COLO829 (cell line): ENCODE measurements at regions not wholly inside any gene's neighbourhood (a gene's known extent, or its start where the extent isn't known, plus 50 kb on each side); places are given as distances from the start of the nearest gene placed in this dataset.

Source experiments
- DNase-seq: peaks from one replicate; pipeline ENCODE4 v3.0.0; 2012; ENCODE audit warnings: low spot score

- DNase-seq, result no peak
Observed at GRCh38 chr4:167290678-167291077, 56.4 kb upstream of the SPOCK3 start.

GRCh38 chr4:167308876-167309275, 74.6 kb upstream of the SPOCK3 start:
- no peak for DNase-seq

GRCh38 chr4:167321299-167321698, 87.0 kb upstream of the SPOCK3 start:
- DNase-seq, result no peak

- no peak for DNase-seq
Observed at GRCh38 chr4:167339781-167340180, 105.5 kb upstream of the SPOCK3 start.

- no peak for DNase-seq
Observed at GRCh38 chr4:167359711-167360110, 125.4 kb upstream of the SPOCK3 start.

- DNase-seq, result no peak
Observed at GRCh38 chr4:167379076-167379835, 145.0 kb upstream of the SPOCK3 start.

GRCh38 chr4:167380964-167381363, 146.7 kb upstream of the SPOCK3 start:
- no peak for DNase-seq

- no peak for DNase-seq
Observed at GRCh38 chr4:167383291-167383690, 149.0 kb upstream of the SPOCK3 start.

GRCh38 chr4:167397586-167397985, 163.3 kb upstream of the SPOCK3 start:
- DNase-seq, result no peak

- no peak for DNase-seq
Observed at GRCh38 chr4:167399201-167399600, 164.9 kb upstream of the SPOCK3 start.

- no peak for DNase-seq
Observed at GRCh38 chr4:167406181-167406580, 171.9 kb upstream of the SPOCK3 start.

- DNase-seq, result no peak
Observed at GRCh38 chr4:167415461-167415860, 181.2 kb upstream of the SPOCK3 start.

GRCh38 chr4:167419468-167420140, 185.3 kb upstream of the SPOCK3 start:
- no peak for DNase-seq

- no peak for DNase-seq
Observed at GRCh38 chr4:167421201-167421600, 186.9 kb upstream of the SPOCK3 start.

- DNase-seq, result no peak
Observed at GRCh38 chr4:167424341-167425256, 190.3 kb upstream of the SPOCK3 start.

- DNase-seq, result no peak
Observed at GRCh38 chr4:167428156-167428555, 193.9 kb upstream of the SPOCK3 start.

- DNase-seq, result no peak
Observed at GRCh38 chr4:167431371-167431770, 197.1 kb upstream of the SPOCK3 start.

GRCh38 chr4:167435786-167436185, 201.5 kb upstream of the SPOCK3 start:
- no peak for DNase-seq

- no peak for DNase-seq
Observed at GRCh38 chr4:167443841-167444240, 209.5 kb upstream of the SPOCK3 start.

GRCh38 chr4:167452922-167453430, 218.7 kb upstream of the SPOCK3 start:
- DNase-seq, result no peak

GRCh38 chr4:167456619-167457018, 222.3 kb upstream of the SPOCK3 start:
- no peak for DNase-seq

- DNase-seq, result no peak
Observed at GRCh38 chr4:167469436-167469835, 235.1 kb upstream of the SPOCK3 start.
